Astrocyte of the spinal cord (primary cell): ENCODE measurements at regions not wholly inside any gene's neighbourhood (a gene's known extent, or its start where the extent isn't known, plus 50 kb on each side); places are given as distances from the start of the nearest gene placed in this dataset.

Experiments used
- DNase-seq: peaks from one replicate; pipeline ENCODE4 v3.0.0; 2011; ENCODE audit warnings: low read depth, low spot score
- H3K4me3 ChIP-seq: 2 replicates; pipeline ENCODE4 v1.5.1; 2011; ENCODE audit warnings: low read depth, mild to moderate bottlenecking, low read length, moderate library complexity
- in situ Hi-C: cut with HindIII; loops from 2 replicates; pipeline ENCODE4 v1.10.0; 2017; ENCODE audit warnings: low sequenced_read_pairs
- TF ChIP-seq, protein P1 (sequence below): IDR thresholded peaks from 2 replicates; pipeline ENCODE4 v1.5.1; 2012; ENCODE audit warnings: low read depth, mild to moderate bottlenecking, low read length, inconsistent platforms

DNA sequence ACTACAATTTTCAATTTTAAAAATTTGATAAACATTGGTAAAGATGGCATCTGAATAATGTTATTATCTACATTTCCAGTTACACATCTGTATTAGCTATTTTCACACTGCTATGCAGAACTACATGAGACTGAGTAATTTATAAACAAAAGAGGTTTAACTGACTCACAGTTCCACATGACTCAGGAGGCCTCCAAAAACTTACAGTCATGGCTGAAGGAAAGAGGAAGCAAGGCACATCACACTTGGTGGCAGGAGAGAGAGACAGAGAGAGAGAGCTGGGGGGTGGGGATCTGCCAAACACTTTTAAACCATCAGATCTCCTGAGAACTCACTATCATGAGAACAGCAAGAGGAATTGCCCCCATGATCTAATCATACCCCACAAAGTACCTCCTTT is 850.0 kb downstream of the LTN1 start:
- TF ChIP-seq, protein P1, sequence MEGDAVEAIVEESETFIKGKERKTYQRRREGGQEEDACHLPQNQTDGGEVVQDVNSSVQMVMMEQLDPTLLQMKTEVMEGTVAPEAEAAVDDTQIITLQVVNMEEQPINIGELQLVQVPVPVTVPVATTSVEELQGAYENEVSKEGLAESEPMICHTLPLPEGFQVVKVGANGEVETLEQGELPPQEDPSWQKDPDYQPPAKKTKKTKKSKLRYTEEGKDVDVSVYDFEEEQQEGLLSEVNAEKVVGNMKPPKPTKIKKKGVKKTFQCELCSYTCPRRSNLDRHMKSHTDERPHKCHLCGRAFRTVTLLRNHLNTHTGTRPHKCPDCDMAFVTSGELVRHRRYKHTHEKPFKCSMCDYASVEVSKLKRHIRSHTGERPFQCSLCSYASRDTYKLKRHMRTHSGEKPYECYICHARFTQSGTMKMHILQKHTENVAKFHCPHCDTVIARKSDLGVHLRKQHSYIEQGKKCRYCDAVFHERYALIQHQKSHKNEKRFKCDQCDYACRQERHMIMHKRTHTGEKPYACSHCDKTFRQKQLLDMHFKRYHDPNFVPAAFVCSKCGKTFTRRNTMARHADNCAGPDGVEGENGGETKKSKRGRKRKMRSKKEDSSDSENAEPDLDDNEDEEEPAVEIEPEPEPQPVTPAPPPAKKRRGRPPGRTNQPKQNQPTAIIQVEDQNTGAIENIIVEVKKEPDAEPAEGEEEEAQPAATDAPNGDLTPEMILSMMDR, result no peak
- in situ Hi-C loops, result no loop called here
- no peak overlapping the region for H3K4me3 ChIP-seq
- peak; percentile 73 for DNase-seq

DNA sequence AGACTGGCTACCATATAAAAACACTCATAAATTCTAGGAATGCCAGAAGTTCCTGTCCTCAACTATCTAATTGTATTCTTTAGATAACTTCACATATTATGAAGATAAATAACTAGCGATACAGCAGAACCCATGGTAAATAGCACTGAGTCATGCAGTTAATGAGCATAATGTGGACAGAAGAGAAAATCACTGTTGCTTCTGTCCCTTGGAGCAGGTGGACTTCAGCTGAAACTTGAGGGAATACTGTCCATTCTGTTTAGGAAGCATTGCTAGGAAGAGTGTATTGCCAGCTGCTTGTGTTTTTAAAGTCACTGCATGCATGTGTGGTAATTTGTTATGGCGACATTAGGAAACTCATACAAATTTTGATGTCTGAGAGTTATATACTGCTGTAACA is 854.4 kb downstream of the LTN1 start:
- in situ Hi-C loops, result no loop called here
- no peak overlapping the region for H3K4me3 ChIP-seq
- TF ChIP-seq, protein P1, result no peak
- DNase-seq, result no peak

DNA sequence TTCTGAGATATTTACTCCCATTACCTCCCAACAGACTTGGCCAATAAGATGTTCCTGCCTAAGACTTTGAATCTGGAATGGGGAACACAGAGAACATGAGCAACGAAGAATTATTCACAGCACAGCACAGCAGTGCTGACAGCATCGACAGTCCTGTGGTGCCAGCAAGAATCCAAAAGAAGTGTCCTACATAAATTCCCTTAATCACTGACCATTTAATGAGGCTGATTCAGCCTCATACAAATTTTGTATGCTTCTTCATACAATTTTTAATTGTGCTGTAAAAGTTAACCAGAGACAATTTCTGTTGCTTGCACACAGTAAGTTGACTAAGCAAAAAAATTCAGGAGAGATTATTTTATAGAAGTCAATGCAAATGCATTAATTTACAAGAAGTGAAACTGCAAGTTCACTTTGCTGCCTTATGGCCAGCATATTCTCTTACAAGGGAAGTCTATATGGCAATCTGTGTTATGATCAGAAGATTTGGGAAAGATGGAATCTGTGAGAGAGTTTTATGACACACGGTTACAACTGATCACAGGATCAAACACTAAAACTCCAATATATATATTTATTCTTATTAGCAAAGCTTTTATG is 855.9 kb downstream of the LTN1 start:
- in situ Hi-C loops, result no loop called here
- H3K4me3 ChIP-seq, result no peak overlapping the region
- TF ChIP-seq, protein P1, result no peak
- no peak for DNase-seq

DNA sequence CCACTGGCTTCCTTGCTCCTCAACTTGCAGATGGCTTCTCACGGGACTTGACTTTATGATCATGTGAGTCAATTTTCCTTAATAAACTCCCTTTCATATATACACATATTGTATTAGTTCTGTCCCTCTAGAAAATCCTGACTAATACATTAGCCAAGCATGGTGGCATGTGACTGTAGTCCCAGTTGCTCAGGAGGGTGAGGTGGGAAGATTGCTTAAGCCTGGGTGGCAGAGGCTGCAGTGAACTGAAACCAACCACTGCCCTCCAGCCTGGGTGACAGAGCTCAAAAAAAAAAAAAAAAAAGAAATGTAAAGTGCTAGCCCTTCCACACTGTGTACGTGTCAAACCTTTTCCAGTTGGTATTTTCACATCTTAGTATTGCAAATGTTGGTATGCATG is 857.0 kb downstream of the LTN1 start:
- in situ Hi-C loops, result no loop called here
- no peak for DNase-seq
- no peak overlapping the region for H3K4me3 ChIP-seq
- TF ChIP-seq, protein P1, result no peak

DNA sequence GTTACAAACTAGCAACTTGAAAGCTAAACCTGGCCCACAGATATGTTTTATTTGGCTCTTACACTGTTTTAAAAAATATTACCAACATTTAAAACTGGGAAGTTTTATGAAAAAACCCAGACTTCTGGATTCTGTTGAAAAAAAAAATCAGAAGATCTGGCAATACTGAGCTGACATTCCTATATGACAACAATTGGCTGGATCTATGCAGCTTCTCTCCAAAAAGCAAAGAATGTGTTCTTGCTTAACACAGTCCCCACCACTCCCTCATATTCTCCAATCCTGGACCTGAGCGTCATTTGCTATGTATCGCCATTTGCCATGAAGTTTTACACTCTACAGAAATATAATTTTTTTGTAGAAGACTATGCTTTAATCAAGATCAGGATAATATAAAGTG is 859.6 kb downstream of the LTN1 start:
- in situ Hi-C loops, result no loop called here
- H3K4me3 ChIP-seq, result no peak overlapping the region
- no peak for DNase-seq
- TF ChIP-seq, protein P1, result no peak

DNA sequence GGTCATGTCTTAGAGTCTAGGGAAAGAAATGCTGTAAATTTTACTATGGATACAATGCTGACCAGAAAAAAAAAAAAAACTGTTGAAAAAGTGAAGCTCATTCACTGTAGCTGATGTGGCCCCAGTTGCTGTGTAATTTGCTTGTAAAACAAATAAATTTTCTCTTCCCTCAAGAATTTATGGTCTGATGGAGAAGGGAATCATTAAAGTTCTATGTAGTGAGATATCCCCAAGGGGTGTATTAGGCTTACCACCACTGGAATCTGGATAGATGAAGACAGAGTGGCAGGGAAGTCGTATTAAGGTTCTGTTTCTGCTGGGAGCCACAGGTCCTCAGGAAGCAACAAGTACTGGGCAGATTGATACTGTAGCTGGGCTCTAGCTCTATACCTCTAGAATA is 860.0 kb downstream of the LTN1 start:
- no peak for DNase-seq
- in situ Hi-C loops, result no loop called here

More for the DNA sequence above, 860.0 kb downstream of the LTN1 start:
- TF ChIP-seq, protein P1, result no peak
- no peak overlapping the region for H3K4me3 ChIP-seq
